Subcutaneous abdominal adipose tissue (tissue), 5 donors: ENCODE measurements at regions not wholly inside any gene's neighbourhood (a gene's known extent, or its start where the extent isn't known, plus 50 kb on each side); places are given as distances from the start of the nearest gene placed in this dataset.
"Not testable (repeated sequence)": the region's sequence is repeated elsewhere in the genome, so short reads cannot be mapped to it uniquely, and the experiment has no call there.

Experiments used
- H3K27ac ChIP-seq: one replicate; pipeline ENCODE4 v1.7.0; 2013; ENCODE audit warnings: low read depth, mild to moderate bottlenecking, inconsistent platforms, low read length, moderate library complexity
- H3K27me3 ChIP-seq, 5 donors: one replicate each; pipeline ENCODE4 v1.7.0; 2013; ENCODE audit warnings: low read length in 5 of 5, inconsistent platforms in 1 of 5; ENCODE audit not compliant: control insufficient read depth in 5 of 5, insufficient read depth in 4 of 5
- H3K36me3 ChIP-seq, 5 donors: one replicate each; pipeline ENCODE4 v1.7.0; 2013; ENCODE audit warnings: low read length in 5 of 5; ENCODE audit not compliant: control insufficient read depth in 5 of 5, insufficient read depth in 5 of 5
- H3K4me1 ChIP-seq, 5 donors: one replicate each; pipeline ENCODE4 v1.7.0; 2013; ENCODE audit warnings: low read length in 5 of 5, mild to moderate bottlenecking in 3 of 5, moderate library complexity in 1 of 5; ENCODE audit not compliant: control insufficient read depth in 5 of 5, insufficient read depth in 5 of 5
- H3K4me3 ChIP-seq, 5 donors: one replicate each; pipeline ENCODE4 v1.7.0; 2013; ENCODE audit warnings: low read length in 5 of 5, low read depth in 1 of 5
- H3K9ac ChIP-seq, 5 donors: one replicate each; pipeline ENCODE4 v1.7.0; 2013; ENCODE audit warnings: low read length in 5 of 5, mild to moderate bottlenecking in 4 of 5, moderate library complexity in 3 of 5
- H3K9me3 ChIP-seq, 5 donors: one replicate each; pipeline ENCODE4 v1.7.0; 2013; ENCODE audit warnings: low read length in 5 of 5; ENCODE audit not compliant: control insufficient read depth in 5 of 5
- donor health status: healthy.
- donor health status: healthy.
- donor health status: healthy.
- donor health status: healthy.
- donor health status: healthy.

- Histone ChIP-seq H3K4me1 (peaks cover 0 to 11% (median 4%) of the 10 kb centered on the region in 5 donors), H3K36me3 (no peaks in the 10 kb centered on the region)
Observed at GRCh38 chr20:48331518-48332286, 496.1 kb downstream of the PREX1 start.

GRCh38 chr20:48329676-48330664 is 497.8 kb downstream of the PREX1 start:
- no peaks in the 10 kb centered on the region for H3K36me3 ChIP-seq
- H3K9ac ChIP-seq: no peak overlapping the region
- H3K27me3 ChIP-seq: peaks cover 5 to 26% (median 11%) of the 10 kb centered on the region in 5 donors
- no peaks in the 10 kb centered on the region for H3K9me3 ChIP-seq
- no peak overlapping the region for H3K4me3 ChIP-seq
- H3K4me1 ChIP-seq: peaks cover 0 to 28% (median 7%) of the 10 kb centered on the region in 5 donors
- no peak overlapping the region for H3K27ac ChIP-seq

More at GRCh38 chr20:48331518-48332286, 496.1 kb downstream of the PREX1 start:
- Histone ChIP-seq H3K9ac (no peak overlapping the region), H3K9me3 (no peaks in the 10 kb centered on the region), H3K4me3 (no peak overlapping the region), H3K27ac (no peak overlapping the region), H3K27me3 (peaks cover 0 to 15% (median 6%) of the 10 kb centered on the region in 5 donors)

- H3K36me3 ChIP-seq: no peaks in the 10 kb centered on the region
- H3K9ac ChIP-seq: no peak overlapping the region
- H3K4me3 ChIP-seq: no peak overlapping the region
- H3K27me3 ChIP-seq: peaks cover 5 to 30% (median 12%) of the 10 kb centered on the region in 5 donors
- peaks cover 0 to 32% (median 7%) of the 10 kb centered on the region in 5 donors for H3K4me1 ChIP-seq
- H3K27ac ChIP-seq: no peak overlapping the region
- no peaks in the 10 kb centered on the region for H3K9me3 ChIP-seq
Observed at GRCh38 chr20:48329031-48329615, 498.7 kb downstream of the PREX1 start.

GRCh38 chr20:48327848-48328247 is 500.0 kb downstream of the PREX1 start:
- Histone ChIP-seq H3K27me3 (peaks cover 5 to 27% (median 12%) of the 10 kb centered on the region in 5 donors), H3K4me1 (peaks cover 0 to 35% (median 7%) of the 10 kb centered on the region in 5 donors)
- H3K4me3 ChIP-seq, H3K27ac ChIP-seq, H3K36me3 ChIP-seq, H3K9me3 ChIP-seq, H3K9ac ChIP-seq: not testable (repeated sequence)

GRCh38 chr20:48326868-48327267 is 500.9 kb downstream of the PREX1 start:
- Histone ChIP-seq H3K9ac (no peak overlapping the region), H3K36me3 (no peaks in the 10 kb centered on the region), H3K27me3 (peaks cover 5 to 23% (median 12%) of the 10 kb centered on the region in 5 donors), H3K4me1 (peaks cover 0 to 35% (median 7%) of the 10 kb centered on the region in 5 donors), H3K27ac (no peak overlapping the region), H3K4me3 (no peak overlapping the region), H3K9me3 (no peaks in the 10 kb centered on the region)

- no peak overlapping the region for H3K4me3 ChIP-seq
- no peak overlapping the region for H3K9ac ChIP-seq
- H3K36me3 ChIP-seq: no peaks in the 10 kb centered on the region
- no peaks in the 10 kb centered on the region for H3K9me3 ChIP-seq
- H3K27ac ChIP-seq: no peak overlapping the region
- peaks cover 0 to 35% (median 7%) of the 10 kb centered on the region in 5 donors for H3K4me1 ChIP-seq
- peaks cover 5 to 21% (median 12%) of the 10 kb centered on the region in 5 donors for H3K27me3 ChIP-seq
Observed at GRCh38 chr20:48326434-48326691, 501.4 kb downstream of the PREX1 start.

GRCh38 chr20:48325656-48326433 is 502.0 kb downstream of the PREX1 start:
- Histone ChIP-seq H3K27ac (no peak overlapping the region), H3K36me3 (no peaks in the 10 kb centered on the region), H3K9ac (no peak overlapping the region), H3K4me3 (no peak overlapping the region), H3K4me1 (peaks cover 0 to 35% (median 7%) of the 10 kb centered on the region in 5 donors), H3K27me3 (peaks cover 5 to 21% (median 12%) of the 10 kb centered on the region in 5 donors), H3K9me3 (no peaks in the 10 kb centered on the region)

- Histone ChIP-seq H3K27me3 (peaks cover 5 to 25% (median 12%) of the 10 kb centered on the region in 5 donors), H3K9me3 (no peaks in the 10 kb centered on the region), H3K4me3 (no peak overlapping the region), H3K36me3 (no peaks in the 10 kb centered on the region), H3K9ac (no peak overlapping the region), H3K27ac (no peak overlapping the region), H3K4me1 (peaks cover 0 to 34% (median 7%) of the 10 kb centered on the region in 5 donors)
Observed at GRCh38 chr20:48324744-48325143, 503.1 kb downstream of the PREX1 start.

GRCh38 chr20:48321271-48321670 is 506.5 kb downstream of the PREX1 start:
- peaks cover 0 to 20% (median 0%) of the 10 kb centered on the region in 5 donors for H3K4me1 ChIP-seq
- H3K4me3 ChIP-seq: no peak overlapping the region
- no peaks in the 10 kb centered on the region for H3K9me3 ChIP-seq
- H3K27ac ChIP-seq: no peak overlapping the region
- no peak overlapping the region for H3K9ac ChIP-seq
- peaks cover 5 to 22% (median 8%) of the 10 kb centered on the region in 5 donors for H3K27me3 ChIP-seq
- H3K36me3 ChIP-seq: no peaks in the 10 kb centered on the region
